ENCODE measurements at regions not wholly inside any gene's neighbourhood (a gene's known extent, or its start where the extent isn't known, plus 50 kb on each side); places are given as distances from the start of the nearest gene placed in this dataset.

DNA sequence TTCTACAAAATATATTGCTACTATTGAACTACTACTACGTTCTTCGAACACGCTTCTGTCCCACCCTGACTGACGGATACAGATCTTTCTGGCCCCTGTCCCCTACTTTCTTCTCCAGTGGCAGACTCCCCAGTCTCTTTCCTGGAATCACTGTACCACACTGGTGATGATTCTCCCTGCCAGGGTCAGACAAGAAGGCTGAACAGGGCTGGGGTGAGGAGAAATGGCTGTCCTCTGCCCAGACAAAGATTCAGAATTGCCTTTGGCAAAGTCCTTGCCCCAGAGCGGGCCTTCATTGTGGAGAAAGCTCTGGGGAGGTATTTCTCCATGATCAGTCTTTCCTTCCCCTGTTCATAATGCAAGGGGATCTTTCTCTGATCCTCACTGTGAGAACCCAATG, 1417.1 kb downstream of the BRD1 start:
- no peak for ATAC-seq
- no TSS peak for BruUV-seq (replicated peaks)
- Histone ChIP-seq H3K79me2 (ENCODE audit: low read length) (no peaks in the 10 kb centered on the region), H4K20me1 (ENCODE audit: low read length) (no peaks in the 10 kb centered on the region), H3K27ac (ENCODE audit: low read length) (no peak overlapping the region), H2AFZ (ENCODE audit: low read length) (no peak overlapping the region), H3K4me1 (ENCODE audit: insufficient read depth, low read length) (no peaks in the 10 kb centered on the region), H3K4me3 (ENCODE audit: low read length) (no peak overlapping the region), H3F3A (ENCODE audit: low read length, unreplicated experiment) (no peaks in the 10 kb centered on the region), H3K9me3 (ENCODE audit: low read length) (no peaks in the 10 kb centered on the region), H3K9ac (ENCODE audit: low read length) (no peak overlapping the region), H3K9me2 (replicated peaks; ENCODE audit: low read length) (no peaks in the 10 kb centered on the region), H3K27me3 (ENCODE audit: low read length) (no peaks in the 10 kb centered on the region), H3K36me3 (ENCODE audit: low read depth, low read length) (no peaks in the 10 kb centered on the region), H3K4me2 (ENCODE audit: low read length) (no peak overlapping the region)
- TF ChIP-seq EZH2 (IDR thresholded peaks at IDR 0.05; ENCODE audit: low read length, unreplicated experiment), result no peak
- TF ChIP-seq EZH2phosphoT487 (IDR thresholded peaks at IDR 0.05; ENCODE audit: borderline replicate concordance, low read length), result no peak
- TF ChIP-seq, protein P1, sequence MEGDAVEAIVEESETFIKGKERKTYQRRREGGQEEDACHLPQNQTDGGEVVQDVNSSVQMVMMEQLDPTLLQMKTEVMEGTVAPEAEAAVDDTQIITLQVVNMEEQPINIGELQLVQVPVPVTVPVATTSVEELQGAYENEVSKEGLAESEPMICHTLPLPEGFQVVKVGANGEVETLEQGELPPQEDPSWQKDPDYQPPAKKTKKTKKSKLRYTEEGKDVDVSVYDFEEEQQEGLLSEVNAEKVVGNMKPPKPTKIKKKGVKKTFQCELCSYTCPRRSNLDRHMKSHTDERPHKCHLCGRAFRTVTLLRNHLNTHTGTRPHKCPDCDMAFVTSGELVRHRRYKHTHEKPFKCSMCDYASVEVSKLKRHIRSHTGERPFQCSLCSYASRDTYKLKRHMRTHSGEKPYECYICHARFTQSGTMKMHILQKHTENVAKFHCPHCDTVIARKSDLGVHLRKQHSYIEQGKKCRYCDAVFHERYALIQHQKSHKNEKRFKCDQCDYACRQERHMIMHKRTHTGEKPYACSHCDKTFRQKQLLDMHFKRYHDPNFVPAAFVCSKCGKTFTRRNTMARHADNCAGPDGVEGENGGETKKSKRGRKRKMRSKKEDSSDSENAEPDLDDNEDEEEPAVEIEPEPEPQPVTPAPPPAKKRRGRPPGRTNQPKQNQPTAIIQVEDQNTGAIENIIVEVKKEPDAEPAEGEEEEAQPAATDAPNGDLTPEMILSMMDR (conservative IDR thresholded peaks at IDR 0.05; ENCODE audit: low read depth, low read length), result no peak
- POLR2A ChIA-PET (ENCODE audit: unreplicated experiment), result no interaction called here
- CTCF ChIA-PET, result no interaction called here
- intact Hi-C loops (cut with micrococcal nuclease), result no loop called here
- no peak for DNase-seq

DNA sequence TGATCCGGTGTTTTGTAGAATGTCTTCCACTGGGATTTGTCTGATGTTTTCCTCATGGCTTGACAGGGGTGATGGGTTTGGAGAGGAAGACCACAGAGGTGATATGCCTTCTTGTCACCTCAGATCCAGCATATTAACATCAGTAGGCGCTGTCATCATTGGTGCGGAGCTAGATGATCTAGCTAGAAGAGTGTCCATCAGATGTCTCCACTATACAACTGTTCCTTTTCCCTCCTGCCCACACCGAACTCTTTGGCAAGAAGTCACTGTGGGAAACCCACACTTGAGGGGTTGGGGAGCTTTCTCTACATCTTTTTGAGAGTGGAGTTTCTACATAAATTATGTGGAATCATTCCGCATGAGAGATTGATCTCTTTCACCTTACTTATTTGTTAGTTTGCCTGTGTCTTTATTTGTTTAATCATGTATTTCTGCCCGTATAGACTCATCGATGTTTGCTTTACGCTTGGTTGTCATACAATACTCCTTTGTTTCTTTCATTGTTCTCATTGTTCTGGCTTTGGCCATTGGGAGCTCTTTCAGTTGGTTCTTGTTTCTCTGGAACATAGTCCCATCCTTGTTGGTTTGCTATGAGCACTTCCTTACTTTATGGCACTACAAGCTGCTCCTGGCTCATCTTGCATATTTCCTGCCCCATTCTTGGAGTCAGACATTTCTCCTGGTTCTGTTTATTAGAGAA, 1420.3 kb downstream of the BRD1 start:
- POLR2A ChIA-PET (ENCODE audit: unreplicated experiment), result no interaction called here

DNA sequence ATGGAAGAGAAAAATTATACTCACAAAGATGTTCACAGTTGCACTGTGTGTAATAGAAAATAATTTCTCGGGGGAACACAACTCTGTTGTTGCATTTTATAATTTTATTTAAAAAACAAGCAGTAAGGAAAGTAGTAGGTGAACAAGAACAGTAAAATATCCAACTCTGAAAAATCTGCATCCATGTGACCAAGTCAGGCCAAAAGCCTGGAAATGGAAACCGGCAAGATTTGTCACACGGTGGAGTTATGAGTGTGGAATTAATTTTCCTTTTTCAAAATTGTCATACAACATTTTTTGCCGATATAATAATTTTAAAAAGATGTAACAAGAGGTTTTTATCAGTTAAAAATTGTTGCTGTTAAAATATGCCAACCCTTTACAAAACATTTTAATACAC, 1421.5 kb downstream of the BRD1 start:
- Histone ChIP-seq H2AFZ (ENCODE audit: low read length) (no peak overlapping the region), H3K27ac (ENCODE audit: low read length) (no peak overlapping the region), H4K20me1 (ENCODE audit: low read length) (no peaks in the 10 kb centered on the region), H3K4me2 (ENCODE audit: low read length) (no peak overlapping the region), H3K36me3 (ENCODE audit: low read depth, low read length) (no peaks in the 10 kb centered on the region), H3K27me3 (ENCODE audit: low read length) (no peaks in the 10 kb centered on the region), H3K9me3 (ENCODE audit: low read length) (no peaks in the 10 kb centered on the region), H3K9me2 (replicated peaks; ENCODE audit: low read length) (no peaks in the 10 kb centered on the region), H3K79me2 (ENCODE audit: low read length) (no peaks in the 10 kb centered on the region), H3K4me1 (ENCODE audit: insufficient read depth, low read length) (no peaks in the 10 kb centered on the region), H3F3A (ENCODE audit: low read length, unreplicated experiment) (no peaks in the 10 kb centered on the region), H3K4me3 (ENCODE audit: low read length) (no peak overlapping the region), H3K9ac (ENCODE audit: low read length) (no peak overlapping the region)
- TF ChIP-seq EZH2 (IDR thresholded peaks at IDR 0.05; ENCODE audit: low read length, unreplicated experiment) (no peak), EZH2phosphoT487 (IDR thresholded peaks at IDR 0.05; ENCODE audit: borderline replicate concordance, low read length) (no peak)
- TF ChIP-seq, protein P1 (conservative IDR thresholded peaks at IDR 0.05; ENCODE audit: low read depth, low read length), result no peak
- BruUV-seq (replicated peaks), result no TSS peak
- POLR2A ChIA-PET (ENCODE audit: unreplicated experiment), result no interaction called here
- DNase-seq, result no peak
- CTCF ChIA-PET, result no interaction called here
- intact Hi-C loops (cut with micrococcal nuclease), result no loop called here
- no peak for ATAC-seq

More for the DNA sequence above, 1420.3 kb downstream of the BRD1 start:
- Histone ChIP-seq H3K4me3 (ENCODE audit: low read length) (no peak overlapping the region), H3K4me2 (ENCODE audit: low read length) (no peak overlapping the region), H3K4me1 (ENCODE audit: insufficient read depth, low read length) (no peaks in the 10 kb centered on the region), H3K27me3 (ENCODE audit: low read length) (no peaks in the 10 kb centered on the region), H3K9ac (ENCODE audit: low read length) (no peak overlapping the region), H4K20me1 (ENCODE audit: low read length) (no peaks in the 10 kb centered on the region), H3K9me3 (ENCODE audit: low read length) (no peaks in the 10 kb centered on the region), H3K36me3 (ENCODE audit: low read depth, low read length) (no peaks in the 10 kb centered on the region), H3F3A (ENCODE audit: low read length, unreplicated experiment) (no peaks in the 10 kb centered on the region), H3K9me2 (replicated peaks; ENCODE audit: low read length) (no peaks in the 10 kb centered on the region), H3K79me2 (ENCODE audit: low read length) (no peaks in the 10 kb centered on the region), H2AFZ (ENCODE audit: low read length) (no peak overlapping the region), H3K27ac (ENCODE audit: low read length) (no peak overlapping the region)
- CTCF ChIA-PET, result no interaction called here
- TF ChIP-seq EZH2 (IDR thresholded peaks at IDR 0.05; ENCODE audit: low read length, unreplicated experiment), result no peak
- TF ChIP-seq, protein P1 (conservative IDR thresholded peaks at IDR 0.05; ENCODE audit: low read depth, low read length), result no peak
- no peak for TF ChIP-seq EZH2phosphoT487 (IDR thresholded peaks at IDR 0.05; ENCODE audit: borderline replicate concordance, low read length)
- intact Hi-C loops (cut with micrococcal nuclease), result no loop called here
- no TSS peak for BruUV-seq (replicated peaks)
- no peak for DNase-seq
- ATAC-seq, result no peak

Measured in PC-3 (cell line).